ENCODE measurements at regions not wholly inside any gene's neighbourhood (a gene's known extent, or its start where the extent isn't known, plus 50 kb on each side); places are given as distances from the start of the nearest gene placed in this dataset.
"Not testable (repeated sequence)": the region's sequence is repeated elsewhere in the genome, so short reads cannot be mapped to it uniquely, and the experiment has no call there.

GRCh38 chr4:188287169-188287894, 148.1 kb downstream of the TRIML1 start:
- DNase-seq (ENCODE audit: low read depth) = no peak

GRCh38 chr4:188289531-188290125, 150.4 kb downstream of the TRIML1 start:
- DNase-seq (ENCODE audit: low read depth) = no peak

GRCh38 chr4:188295899-188296298, 156.7 kb downstream of the TRIML1 start:
- no peak for DNase-seq (ENCODE audit: low read depth)

- no peak for DNase-seq (ENCODE audit: low read depth)
Measured at GRCh38 chr4:188296331-188296730, 157.1 kb downstream of the TRIML1 start.

- no peak for DNase-seq (ENCODE audit: low read depth)
Measured at GRCh38 chr4:188297873-188298272, 158.6 kb downstream of the TRIML1 start.

- DNase-seq (ENCODE audit: low read depth) = no peak
Measured at GRCh38 chr4:188299161-188299560, 159.9 kb downstream of the TRIML1 start.

GRCh38 chr4:188300385-188300784, 161.1 kb downstream of the TRIML1 start:
- no peak for DNase-seq (ENCODE audit: low read depth)

GRCh38 chr4:188305690-188306089, 166.4 kb downstream of the TRIML1 start:
- no peak for DNase-seq (ENCODE audit: low read depth)

- DNase-seq (ENCODE audit: low read depth) = no peak
Measured at GRCh38 chr4:188307591-188307990, 168.3 kb downstream of the TRIML1 start.

- no peak for DNase-seq (ENCODE audit: low read depth)
Measured at GRCh38 chr4:188308142-188308541, 168.9 kb downstream of the TRIML1 start.

GRCh38 chr4:188316391-188316790, 177.2 kb downstream of the TRIML1 start:
- DNase-seq (ENCODE audit: low read depth) = no peak

- DNase-seq (ENCODE audit: low read depth) = no peak
Measured at GRCh38 chr4:188328966-188329365, 189.7 kb downstream of the TRIML1 start.

- no peak for DNase-seq (ENCODE audit: low read depth)
Measured at GRCh38 chr4:188329521-188329920, 190.3 kb downstream of the TRIML1 start.

- DNase-seq (ENCODE audit: low read depth) = no peak
Measured at GRCh38 chr4:188332265-188332664, 193.0 kb downstream of the TRIML1 start.

GRCh38 chr4:188336891-188337290, 197.7 kb downstream of the TRIML1 start:
- DNase-seq (ENCODE audit: low read depth) = no peak

GRCh38 chr4:188341428-188341827, 202.2 kb downstream of the TRIML1 start:
- no peak for DNase-seq (ENCODE audit: low read depth)

- DNase-seq (ENCODE audit: low read depth) = no peak
Measured at GRCh38 chr4:188346171-188346809, 207.0 kb downstream of the TRIML1 start.

GRCh38 chr4:188347339-188347738, 208.1 kb downstream of the TRIML1 start:
- DNase-seq (ENCODE audit: low read depth) = no peak

- DNase-seq (ENCODE audit: low read depth) = not testable (repeated sequence)
Measured at GRCh38 chr4:188349569-188349968, 210.3 kb downstream of the TRIML1 start.

GRCh38 chr4:188363196-188363595, 224.0 kb downstream of the TRIML1 start:
- DNase-seq (ENCODE audit: low read depth) = no peak

GRCh38 chr4:188370777-188371176, 231.5 kb downstream of the TRIML1 start:
- no peak for DNase-seq (ENCODE audit: low read depth)

- DNase-seq (ENCODE audit: low read depth) = no peak
Measured at GRCh38 chr4:188372058-188372457, 232.8 kb downstream of the TRIML1 start.

- DNase-seq (ENCODE audit: low read depth) = no peak
Measured at GRCh38 chr4:188372829-188373228, 233.6 kb downstream of the TRIML1 start.
